ENCODE measurements at regions not wholly inside any gene's neighbourhood (a gene's known extent, or its start where the extent isn't known, plus 50 kb on each side); places are given as distances from the start of the nearest gene placed in this dataset.
"Not testable (repeated sequence)": the region's sequence is repeated elsewhere in the genome, so short reads cannot be mapped to it uniquely, and the experiment has no call there.

DNA sequence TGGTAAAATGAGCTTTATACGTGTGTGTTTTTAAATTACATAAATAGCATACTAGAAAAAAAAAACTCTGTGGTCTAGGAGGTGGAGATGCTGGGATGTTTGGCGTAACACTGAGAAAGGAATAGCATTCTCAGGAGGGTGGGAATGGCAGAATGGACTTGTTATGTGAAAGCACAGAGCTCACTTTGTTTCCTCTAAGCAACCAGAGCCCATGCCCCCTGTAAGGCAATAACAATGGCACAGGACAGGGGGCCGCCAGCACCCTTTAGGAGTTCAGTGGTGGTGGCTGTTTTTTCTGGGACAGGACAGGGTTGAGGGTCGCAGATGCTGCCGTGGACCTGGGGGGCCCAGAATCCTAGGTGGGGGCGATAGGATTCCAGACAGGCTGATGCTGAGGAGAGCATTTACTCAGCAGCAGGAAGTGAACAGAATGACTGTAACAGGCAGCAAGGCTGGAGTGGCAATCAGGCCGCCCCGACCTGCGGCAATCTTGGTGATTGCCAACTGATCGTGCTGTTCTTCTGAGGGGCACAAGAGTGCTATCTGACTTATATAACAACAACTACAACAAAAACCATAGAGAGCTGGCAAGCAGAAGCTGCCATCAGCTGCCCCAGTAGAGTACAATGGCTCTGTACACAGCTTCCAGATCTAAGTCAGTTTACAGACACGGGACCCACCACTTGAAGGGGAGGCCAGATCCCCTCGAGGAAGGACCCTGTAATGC is 160.4 kb downstream of the UACA start:
- DNase-seq, result no peak

DNA sequence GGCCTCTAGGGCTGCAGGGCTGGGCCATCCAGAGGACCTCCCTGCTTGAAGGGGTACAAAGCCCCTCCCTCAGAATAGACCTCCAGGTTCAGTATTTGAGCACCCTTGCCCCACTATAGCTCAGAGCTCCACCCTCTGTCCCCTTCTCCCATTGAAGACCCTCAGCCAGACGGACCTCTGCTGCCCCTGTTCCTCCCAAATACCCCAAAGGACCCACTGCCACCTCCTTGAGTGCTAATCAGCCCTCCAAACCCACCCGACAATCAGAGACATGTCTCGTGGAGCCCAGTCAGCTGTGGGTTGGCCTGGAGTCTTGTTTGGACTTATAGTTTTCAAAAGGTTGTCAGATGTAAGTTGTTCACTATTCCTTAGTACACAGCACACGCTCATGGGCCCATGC is 161.1 kb downstream of the UACA start:
- no peak for DNase-seq

DNA sequence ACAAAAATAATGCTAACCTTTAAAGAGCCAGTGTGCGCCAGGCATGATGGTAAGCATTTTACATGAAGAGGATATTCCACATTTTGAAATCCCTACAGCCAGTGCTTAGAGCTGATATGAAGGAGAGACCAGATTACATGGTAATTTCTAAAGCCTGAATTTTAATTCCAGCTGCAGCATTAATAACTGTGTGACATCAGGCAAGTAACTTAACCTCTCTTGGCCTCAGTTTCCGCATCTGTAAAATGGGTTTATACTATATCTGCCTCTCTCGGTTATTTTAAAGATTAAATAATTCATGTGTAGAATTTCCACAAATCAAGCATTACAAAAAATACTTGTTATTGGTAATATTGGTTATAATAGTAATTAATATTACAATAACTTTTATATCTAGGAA is 165.4 kb downstream of the UACA start:
- DNase-seq, result no peak

DNA sequence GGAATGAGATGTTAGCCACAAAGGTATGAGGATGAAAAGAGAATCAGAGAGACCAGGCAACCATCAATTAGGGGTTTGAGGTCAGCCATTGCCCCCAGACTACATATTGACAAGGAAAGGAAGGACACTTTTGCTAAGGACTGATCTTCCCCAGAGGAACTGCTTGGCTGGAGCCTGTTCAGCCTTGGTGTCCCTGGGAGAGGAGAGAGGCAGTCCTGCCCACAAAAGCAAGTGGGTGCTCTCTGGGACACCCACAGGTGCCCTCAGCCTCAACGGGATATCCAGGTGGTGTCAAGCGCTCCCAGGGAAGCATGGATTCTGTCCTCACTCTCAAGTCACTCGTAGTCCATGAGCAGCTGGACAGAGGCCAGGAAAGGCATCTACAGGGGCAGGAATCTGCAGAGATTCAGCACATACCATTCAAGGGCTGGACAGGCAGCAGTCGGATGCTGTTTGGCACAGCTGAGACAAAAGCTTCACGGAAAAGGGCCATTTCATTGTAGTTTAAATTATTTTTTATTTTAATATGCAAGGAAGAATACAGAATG is 166.2 kb downstream of the UACA start:
- DNase-seq, result peak; percentile 46

DNA sequence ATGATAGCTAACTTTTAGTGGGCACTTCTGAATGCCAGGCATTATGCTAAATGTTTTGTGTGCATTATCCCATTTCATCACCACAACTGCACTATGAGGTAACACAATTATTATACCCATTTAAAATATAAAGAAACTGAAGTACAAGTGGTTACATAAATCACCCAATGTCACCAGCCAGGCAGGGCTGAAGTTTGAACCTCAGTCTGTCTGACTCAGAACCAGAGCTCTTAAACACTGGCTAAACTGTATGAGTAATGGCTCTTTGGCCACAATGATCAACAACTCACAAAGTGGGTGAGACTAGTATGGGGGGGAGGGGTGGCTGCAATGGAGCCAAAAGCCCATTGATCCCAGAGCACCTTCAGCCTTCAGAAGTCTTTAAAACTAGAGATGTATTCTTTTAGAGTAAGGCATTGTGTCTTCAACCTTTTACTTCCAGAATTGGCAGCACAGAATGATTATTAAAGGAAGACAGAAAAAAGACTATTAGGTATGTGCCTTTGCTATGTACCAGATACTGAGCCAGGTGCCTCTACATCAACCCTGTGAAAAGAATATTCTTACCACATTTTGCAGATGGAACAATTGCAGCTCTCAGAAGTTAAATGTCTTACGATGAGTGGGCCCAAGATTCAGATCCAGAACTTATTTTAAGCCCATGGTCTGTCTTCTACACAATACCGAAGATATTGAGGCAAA is 166.9 kb downstream of the UACA start:
- DNase-seq, result peak; percentile 93

DNA sequence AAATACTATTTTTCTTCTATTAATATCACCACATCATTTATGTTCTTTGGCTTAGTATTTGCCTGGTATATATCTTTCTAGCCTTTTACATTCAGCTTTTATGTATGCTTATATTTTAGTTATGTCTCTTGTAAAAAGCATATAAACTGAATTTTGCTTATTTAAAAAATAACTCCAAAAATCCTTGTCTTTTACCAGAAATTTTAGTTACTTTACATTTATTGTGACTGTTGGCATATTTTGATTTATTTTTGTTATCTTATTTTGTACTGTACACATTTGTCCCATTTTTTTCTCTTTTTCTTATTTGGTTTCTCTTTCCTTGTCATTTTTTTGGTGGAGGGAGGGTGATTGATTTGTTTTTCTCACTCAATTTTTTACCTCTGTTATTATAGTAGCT is 169.6 kb downstream of the UACA start:
- DNase-seq, result no peak

DNA sequence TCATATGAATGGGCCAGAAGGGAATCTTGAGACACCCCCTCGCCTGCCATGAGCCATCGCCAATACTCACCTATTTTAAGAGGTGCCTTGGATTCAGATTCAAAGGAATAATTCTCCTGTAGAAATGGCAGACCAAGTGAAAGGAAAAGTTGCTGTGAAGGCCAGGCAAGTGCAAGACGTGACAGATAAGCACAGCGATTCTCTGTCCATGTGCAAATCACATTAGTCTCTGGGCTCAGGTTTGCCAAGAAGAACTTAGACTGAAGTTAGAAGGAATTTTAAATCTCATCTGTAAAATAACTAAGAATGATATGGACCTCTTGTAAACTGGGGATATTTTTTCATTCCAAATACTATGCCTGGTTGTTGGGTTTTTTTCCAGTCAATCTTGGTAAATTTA is 173.6 kb downstream of the UACA start:
- no peak for DNase-seq

DNA sequence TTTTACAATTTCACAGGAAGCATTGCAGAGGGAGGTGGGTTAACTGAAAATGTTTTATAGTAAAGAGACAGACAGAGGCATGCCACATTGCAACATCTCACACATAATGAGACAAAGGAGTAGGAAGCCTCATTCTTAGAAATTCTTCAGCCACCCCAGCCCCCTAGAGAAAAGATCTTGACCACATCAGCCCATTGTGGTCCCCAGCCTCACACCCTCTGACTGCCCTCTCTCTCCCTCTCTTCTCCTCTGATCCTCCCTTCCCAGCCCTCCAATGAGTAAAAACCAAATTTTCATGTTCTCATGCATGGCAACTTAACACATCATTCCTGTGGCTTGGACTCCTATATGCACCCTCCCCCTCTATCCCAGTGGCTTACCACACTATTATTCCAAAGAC is 174.1 kb downstream of the UACA start:
- DNase-seq, result peak; percentile 98

DNA sequence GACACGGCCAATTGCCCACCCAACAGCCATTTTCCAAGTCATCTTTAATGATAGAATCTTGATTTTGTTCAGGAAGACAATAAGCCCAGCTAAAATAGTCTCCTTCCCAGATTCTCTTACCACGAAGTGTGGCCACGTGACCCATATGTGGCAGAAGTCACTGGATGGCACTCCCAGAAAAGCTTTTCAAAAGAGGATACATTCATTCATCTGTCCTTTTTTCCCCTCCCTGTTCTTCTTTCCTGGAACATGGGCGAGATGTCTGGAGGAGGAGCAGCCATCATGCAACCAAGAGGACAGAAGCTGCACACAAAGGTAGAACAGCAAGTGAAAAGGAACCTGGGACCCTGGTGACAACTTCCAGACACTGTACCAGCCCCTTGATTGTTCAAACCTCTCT is 174.7 kb downstream of the UACA start:
- no peak for DNase-seq

DNA sequence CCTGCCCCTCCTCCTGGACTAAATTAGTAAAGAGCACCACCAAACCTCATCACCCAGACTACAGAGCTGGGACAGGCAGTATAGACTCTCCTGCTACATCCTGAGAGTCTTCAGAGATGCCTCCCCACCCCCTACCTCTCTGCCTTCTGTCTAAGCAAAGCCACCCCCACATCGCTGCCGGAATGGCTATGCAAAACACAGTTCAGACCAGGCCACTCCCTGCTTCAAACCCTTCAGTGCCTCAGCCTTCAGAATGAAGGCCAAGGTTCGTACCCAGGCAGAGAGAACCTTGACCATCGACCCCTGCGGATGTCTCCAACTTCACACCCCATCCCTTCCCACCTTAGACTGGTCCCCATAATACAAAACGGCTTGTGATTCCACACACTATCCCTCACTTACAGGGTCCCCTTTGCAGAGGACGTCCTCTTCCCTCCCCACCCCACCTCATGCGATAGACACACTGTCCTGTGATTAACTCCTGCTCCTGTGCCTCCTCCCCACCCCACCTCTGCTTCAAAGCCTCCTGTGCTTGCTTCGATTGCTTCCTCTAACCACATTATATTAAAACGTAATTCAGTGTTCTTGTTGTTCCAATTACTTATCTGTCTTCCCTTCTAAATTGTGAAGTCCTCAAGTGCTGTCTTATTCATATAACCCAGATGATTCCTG is 175.3 kb downstream of the UACA start:
- no peak for DNase-seq

DNA sequence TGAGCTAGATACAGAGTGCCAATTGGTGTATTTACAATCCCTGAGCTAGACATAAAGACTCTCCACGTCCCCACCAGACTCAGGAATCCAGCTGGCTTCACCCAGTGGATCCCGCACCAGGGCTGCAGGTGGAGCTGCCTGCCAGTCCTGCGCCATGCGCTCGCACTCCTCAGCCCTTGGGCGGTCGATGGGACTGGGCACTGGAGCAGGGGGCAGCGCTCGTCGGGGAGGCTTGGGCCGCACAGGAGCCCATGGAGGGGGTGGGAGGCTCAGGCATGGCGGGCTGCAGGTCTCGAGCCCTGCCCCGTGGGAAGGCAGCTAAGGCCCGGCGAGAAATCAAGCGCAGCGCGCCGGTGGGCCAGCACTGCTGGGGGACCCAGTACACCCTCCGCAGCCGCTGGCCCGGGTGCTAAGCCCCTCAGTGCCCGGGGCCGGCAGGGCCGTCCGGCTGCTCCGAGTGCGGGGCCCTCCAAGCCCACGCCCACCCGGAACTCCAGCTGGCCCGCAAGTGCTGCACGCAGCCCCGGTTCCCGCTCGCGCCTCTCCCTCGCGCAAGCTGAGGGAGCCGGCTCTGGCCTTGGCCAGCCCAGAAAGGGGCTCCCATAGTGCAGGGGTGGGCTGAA is 176.2 kb downstream of the UACA start:
- not testable (repeated sequence) for DNase-seq

DNA sequence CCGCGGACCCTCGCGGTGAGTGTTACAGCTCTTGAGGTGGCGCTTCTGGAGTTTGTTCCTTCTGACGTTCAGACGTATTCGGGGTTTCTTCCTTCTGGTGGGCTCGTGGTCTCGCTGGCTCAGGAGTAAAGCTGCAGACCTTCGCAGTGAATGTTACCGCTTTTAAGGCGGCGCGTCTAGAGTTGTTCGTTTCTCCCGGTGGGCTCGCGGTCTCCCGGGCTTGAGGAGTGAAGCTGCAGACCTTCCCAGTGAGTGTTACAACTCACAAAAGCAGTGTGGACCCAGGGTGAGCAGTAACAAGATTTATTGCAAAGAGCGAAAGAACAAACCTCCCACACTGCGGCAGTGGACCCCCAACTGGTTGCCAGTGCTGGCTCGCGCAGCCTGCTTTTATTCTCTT is 177.1 kb downstream of the UACA start:
- DNase-seq, result no peak

DNA sequence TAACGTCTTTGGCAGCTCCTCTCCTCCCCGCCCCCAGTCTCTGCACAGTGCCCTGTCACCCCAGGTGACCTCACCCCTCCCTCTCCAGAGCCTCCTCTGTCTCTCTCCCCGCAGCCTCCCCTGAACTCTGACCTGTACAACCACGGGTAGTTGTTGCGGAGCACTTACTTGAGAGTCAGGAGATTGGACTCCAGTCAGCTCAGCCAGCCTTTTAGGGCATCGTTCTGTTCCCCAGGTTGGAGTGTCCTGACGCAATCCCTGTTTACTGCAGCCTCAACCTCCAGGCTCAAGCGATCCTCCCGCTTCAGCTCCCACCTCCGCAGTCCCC is 177.7 kb downstream of the UACA start:
- DNase-seq, result no peak

DNA sequence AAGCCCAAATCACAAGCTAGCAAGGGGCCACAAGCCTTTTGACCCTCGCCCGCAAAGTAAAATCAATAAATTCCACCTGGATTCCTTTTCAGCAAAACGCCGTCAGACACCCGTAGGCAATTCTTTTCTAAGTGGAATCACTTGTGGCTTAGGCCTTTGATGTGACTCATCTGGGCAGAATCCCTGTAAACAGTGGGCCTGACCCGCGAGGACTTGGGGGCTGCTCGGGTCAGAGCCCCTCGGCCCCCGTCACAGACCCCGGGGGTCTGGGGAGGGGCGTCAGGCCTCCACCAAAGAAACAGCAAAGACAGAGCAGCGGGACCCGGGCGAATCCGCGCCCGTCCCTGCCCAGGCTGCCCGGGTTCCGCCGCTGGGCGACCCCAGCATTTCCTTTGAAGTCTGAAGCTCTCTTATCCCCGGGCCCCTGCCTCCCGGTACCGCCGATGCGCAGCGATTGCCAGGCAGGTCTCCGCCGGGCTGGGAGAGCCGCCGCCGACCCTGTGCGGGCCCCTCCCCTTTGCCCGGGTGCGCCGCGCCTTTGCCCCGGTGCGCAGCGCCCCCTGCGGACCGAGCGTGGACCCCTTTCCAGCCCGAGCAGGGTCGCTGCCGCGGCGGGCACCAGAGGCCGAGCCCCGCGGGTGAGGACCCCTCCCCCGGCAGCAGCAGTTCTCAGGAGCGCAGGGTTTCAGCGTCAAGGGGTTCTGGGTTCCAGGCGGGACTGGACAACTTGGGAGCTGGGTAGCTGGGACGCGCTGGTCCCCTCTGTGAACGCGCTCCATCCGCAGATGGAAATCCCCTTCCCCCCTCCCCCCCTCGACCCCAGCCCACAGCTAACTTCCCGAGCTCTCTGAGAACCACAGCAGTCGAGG is 178.3 kb downstream of the UACA start:
- DNase-seq, result peak; percentile 41

DNA sequence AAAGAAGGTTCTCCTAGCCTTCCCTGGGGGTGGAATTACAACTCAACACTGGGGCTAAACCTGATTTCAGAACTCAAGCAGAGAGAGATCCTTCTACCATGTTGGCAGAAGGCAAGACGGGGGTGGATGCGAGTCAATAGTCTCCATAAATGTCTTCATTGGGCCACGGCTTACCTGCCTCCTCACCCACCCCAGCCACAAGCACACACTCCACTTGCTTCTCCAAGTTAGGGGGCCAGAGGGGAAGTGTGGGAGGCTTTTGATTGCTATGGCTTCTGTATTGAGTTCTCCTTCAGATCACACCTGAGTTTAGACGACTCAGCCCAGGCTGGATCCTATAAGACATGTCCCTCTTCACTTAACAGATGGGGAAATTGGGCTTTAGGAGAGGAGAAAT is 178.9 kb downstream of the UACA start:
- no peak for DNase-seq

DNA sequence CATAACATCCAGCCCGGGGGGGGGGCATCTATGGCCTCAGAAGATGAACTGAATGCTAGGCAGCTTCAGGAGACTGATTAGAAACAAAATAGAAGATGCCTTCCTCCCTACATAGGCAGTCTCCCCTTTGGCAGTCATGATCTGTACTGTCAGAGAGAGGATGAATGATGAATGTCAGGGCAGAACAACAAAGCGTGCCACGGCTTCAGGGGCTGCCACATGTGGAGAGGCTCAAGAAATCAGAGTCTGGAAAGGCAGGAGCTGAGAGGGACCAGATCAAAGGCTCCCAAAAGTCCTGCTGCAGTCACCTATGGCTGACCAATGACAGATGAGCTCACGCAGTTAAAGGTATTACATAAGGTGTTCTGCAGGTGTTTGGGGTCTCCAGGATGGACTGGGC is 180.4 kb downstream of the UACA start:
- DNase-seq, result no peak

DNA sequence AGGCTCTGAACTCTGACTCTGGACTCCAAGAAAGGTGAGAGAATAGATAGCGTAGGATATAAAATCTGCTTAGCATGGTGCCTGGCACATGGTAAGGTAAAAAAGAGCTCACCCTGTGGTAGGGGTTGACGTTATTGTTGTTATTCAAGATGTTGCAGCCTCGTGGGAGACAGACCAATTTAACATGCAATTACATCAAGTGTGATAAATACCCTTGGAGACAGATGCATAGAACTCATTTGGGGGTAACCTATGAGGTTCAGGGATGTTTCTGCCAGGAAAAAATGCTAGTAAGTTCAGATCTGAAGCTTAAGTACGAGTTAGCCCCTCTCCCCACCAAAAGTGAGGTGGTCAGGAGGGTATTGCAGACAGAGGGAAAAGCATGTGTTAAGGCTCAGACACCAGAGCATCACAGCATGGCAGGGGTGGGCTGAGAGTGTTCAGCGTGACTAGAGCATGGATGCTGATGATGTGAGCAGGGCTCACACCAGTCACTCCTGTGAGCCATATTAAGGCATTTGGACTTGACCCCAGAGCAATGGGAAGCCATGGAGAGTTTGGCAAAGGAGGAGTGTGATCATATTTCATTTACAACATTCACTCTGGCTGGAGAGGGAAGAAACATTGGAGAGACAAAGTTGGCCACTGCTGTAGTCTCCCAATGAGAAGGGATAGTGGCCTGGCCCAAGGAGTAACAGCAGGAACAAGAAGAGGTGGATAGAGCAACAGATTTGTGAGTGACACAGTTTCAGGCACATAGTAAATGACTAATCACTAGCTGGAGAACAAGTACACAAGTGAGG is 181.0 kb downstream of the UACA start:
- DNase-seq, result peak; percentile 69

DNA sequence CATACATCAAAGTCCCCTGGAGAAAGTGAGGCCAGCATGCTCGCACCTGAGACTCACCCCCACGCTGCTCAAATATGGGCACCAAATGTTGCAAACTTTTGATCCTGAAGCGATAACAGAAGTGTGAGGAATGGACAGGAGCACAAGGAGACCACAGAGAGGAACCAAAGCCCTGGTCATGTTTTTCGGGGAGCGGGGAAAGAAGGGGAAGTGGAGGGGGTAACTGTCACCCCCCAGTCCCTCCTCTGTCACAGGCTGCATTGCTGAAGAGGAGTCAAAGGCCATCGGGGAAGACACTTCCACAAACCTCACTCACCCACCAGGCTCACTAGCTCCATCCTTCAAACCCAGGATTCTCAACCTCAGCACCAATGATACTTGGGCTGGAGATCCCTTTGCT is 182.4 kb downstream of the UACA start:
- DNase-seq, result no peak

DNA sequence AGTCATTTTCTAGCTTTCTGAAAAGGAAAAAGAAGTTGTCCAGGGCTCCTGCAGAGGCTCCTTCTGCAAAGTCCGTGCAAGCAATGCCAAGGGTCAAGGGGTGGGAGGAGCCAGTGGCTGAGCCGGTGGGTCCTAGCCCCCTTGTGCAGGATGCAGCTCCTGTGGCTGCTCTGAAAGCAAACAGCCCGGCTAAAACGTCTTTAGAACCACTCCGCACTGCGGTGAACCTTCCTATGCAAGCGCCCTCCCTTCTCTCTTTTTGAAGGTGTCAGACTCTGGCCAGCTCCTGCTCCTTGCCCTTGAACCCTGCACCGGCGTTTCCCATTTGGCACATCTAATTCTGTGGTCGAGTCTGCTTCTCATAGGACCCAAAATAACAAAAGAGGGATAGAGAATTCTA is 183.1 kb downstream of the UACA start:
- no peak for DNase-seq

DNA sequence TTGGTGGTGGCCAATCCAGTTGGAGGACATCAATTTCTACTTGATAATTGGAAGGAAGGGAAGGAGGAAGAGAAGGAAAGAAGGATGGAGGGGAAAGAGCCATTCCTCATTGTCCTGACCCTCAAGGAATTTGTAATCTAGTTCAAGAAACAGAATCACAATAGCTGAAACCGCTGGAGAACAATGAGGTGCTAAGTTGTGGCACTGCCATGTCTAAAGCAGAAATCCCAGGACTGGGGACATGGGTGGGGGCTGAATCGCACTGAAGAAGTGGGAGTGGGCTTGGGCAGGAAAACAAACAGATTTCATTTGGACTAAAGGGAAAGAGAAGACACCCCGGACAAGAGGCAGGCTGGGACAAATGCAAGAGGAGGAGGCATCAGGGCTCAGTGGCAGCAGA is 183.6 kb downstream of the UACA start:
- DNase-seq, result no peak

DNA sequence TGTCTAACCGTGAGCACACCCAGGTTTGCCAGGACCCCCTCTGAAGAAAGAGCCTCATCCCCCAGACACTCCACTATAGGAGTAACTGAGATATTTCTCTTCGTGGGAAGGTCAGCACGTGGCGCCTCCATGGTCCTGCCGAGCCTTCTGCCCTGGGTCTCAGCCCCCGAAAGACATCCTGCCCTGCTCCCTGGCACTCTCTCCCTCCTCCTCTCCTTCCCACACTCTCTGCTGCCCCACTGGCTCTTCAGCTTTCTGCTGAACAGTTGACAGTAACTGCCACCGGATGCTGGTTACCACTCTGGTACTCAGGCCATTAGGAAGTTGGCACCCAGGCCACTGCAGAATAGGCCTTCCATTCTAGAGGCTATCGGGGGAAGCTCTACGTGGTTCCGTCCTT is 185.2 kb downstream of the UACA start:
- no peak for DNase-seq

DNA sequence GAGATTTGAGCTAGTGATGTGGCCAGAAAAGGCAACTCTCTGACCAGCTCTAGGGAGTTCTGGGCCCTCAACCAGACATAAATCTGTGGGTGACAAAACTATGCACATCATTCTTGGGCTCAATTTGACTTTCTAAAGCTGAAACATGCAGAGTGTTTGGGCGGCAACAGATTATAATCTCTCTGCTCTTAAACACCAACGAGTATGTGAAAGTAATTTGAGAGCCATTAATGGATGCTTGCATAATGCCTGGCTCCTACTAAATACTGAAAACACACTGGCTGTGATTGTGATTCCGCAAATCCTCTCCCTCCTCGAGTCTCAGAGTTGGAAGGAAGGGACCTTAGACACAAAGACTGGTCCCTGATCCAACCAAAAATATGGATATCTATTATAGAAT is 186.7 kb downstream of the UACA start:
- DNase-seq, result no peak
